ENCODE measurements at regions not wholly inside any gene's neighbourhood (a gene's known extent, or its start where the extent isn't known, plus 50 kb on each side); places are given as distances from the start of the nearest gene placed in this dataset.
"Not testable (repeated sequence)": the region's sequence is repeated elsewhere in the genome, so short reads cannot be mapped to it uniquely, and the experiment has no call there.

DNA sequence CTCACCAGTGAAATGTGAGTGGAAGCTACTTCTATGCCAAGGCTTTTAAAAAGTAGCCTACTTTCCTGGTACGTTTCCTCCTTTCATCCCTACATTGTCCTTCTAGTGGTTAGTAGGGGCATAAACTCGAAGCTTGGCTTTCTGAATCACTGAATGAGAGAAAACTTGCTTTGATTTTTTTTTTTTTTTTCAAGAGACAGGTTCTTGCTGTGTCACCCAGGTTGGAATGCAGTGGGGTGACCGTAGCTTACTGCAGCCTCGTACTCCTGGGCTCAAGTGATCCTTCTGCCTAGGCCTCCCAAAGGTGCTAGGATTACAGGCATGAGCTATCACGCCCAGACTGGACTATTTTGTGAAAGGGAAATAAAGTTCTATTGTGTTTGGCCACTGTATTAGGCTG, 89.1 kb upstream of the IGFBP7 start:
- DNase-seq = no peak

DNA sequence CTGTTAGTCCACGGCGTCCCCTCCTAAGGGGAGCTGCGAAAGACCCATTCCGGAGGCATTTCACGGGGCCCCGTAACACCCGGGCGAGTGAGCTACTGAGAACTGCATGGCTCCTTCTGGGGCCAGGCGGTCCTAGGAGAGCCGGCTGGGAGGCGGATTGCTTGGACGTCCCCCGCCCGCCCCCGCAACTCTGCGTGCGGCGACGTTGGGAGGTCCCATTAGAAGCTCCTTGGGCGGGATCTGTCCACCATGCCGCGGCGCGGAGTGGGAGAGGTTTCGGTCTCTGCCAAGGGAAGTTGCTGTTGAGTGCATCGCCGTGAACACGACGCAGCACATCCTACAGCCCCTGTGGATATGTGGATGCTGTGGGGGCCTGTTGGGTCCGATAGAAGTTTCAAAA, 85.4 kb upstream of the IGFBP7 start:
- DNase-seq = no peak

DNA sequence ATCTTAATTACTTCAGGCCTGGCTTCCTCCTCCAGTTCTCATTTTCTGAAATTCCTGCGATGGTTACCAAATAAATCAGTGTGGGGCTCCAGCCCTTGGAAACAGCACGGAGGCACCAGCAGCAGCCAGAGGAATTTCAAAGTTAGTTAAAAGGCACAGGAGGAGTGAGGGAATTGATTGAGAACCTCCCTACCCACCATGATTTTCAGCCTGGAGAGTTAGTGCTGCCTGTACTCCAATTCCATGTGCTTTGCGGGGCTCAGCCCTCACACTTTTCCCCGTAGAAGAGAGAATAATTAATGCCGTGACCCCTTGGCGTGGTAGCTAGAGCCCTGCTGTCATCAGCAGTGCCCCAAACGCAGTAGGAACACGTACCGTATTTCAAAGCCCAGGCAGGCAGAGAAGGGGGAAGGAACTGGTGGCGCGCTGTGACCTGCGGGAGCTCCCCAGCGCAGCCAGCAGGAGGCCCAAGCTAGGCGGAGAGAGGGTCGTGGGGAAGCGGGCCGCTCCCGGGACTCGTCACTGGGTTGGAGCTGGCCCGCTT, 84.0 kb upstream of the IGFBP7 start:
- DNase-seq = no peak

DNA sequence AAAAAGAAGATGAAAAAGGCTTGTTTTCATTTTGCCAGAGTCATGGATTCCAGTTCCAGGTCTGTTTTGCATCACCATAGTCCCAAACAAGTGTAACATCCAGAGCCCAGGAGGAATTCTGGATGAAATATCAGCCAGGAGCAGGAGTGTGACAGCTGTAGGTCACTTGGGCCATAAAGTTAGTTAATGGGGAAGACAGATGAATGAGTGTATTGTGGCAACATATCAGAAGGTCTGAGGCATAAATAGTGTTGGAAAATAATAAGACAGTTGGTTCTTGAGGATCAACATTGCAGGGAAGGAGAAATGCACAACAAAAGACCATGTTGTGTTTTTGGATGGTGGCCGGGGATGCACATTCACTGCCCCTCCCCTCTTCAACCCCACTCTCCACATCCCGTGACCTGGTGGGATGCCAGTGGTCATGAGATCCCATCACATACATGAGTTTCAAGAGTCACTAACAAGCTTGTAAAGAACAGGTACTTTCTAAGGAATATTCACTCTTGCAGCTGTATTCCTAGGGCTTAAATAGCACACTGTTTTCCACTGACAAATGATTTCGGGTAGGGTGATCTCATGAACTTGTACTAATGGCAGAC, 83.1 kb upstream of the IGFBP7 start:
- DNase-seq = no peak

DNA sequence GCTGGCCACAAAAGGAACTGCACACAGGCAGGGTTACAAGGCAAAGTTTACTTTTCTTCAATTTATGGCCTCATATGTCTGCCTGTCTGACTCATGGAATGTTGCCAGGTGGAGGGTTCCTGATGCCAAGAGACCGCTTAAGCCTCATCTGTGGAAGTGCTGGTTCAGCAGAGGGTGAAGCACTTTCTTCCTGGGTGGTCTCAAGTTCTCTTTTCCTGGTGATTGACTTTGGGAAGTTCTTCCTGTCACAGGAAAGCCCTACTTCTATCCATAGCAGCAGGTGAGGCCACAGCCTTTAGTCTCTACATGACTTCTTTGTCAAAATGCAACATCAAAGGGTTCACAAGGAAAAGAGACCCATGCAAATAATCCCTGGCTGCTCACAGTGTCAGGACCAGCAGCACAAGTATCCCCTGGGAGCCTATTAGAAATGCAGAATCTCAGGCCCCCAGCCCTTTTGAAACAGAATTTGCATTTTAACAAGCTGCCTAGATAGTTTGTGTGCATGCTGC, 81.4 kb upstream of the IGFBP7 start:
- no peak for DNase-seq

DNA sequence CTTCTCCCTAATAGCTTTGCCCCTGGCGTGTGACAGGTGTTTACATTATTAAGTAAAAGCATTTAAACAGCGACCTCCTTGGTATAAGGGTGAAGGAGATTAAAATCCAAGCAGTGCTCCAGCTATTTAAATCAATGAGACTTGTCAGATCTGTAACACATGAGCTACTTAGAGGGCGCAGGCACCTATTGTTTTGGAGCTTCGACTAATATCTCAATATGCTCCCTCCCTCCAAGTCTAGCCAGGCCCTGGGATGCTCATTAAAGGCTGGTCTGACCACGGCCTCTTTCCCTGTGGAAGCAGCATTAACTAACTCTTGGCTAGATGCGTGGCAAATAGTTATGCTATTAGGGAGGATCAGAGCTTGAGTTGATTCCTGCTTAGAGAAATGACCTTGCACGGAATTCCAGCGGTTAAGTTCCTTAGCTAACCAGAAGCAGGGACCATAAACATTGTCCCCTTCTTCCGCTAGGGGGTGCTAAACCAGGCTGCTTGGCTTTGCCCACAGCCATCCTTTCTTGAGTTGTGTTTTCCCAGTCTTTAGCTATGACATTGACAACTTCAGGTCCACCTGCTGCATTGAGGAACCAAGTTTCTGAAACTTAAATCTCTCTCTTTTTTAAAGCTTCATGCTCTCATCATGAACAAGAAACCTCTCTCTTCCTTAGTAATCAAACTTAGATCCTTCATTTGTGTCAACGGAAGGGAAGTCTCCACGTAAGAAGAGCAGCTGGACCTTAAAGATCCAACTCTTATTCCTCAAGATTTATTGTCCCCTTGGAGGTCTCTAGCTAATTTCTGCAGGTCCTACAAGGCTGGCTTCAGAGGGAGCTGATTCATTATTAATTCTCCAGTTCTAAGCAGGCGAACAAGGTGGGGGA, 80.7 kb upstream of the IGFBP7 start:
- DNase-seq = no peak

DNA sequence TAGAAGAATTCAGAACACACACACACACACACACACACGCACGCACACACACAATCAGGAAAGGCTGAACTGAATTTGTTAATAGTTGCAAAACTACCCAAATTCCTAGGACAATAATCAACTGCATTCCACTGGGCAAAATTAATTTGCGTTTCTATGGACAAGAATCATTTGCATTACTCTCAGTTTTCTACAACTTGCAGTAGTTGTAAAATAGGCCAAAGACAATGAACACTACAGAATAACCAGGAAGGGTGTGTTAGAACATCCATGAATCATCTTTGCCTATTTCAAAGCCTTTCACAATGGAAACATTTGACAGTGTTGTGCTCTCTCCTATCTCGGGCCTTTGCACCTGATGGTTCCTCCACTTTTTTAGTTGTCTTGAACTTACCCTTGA, 77.1 kb upstream of the IGFBP7 start:
- no peak for DNase-seq

DNA sequence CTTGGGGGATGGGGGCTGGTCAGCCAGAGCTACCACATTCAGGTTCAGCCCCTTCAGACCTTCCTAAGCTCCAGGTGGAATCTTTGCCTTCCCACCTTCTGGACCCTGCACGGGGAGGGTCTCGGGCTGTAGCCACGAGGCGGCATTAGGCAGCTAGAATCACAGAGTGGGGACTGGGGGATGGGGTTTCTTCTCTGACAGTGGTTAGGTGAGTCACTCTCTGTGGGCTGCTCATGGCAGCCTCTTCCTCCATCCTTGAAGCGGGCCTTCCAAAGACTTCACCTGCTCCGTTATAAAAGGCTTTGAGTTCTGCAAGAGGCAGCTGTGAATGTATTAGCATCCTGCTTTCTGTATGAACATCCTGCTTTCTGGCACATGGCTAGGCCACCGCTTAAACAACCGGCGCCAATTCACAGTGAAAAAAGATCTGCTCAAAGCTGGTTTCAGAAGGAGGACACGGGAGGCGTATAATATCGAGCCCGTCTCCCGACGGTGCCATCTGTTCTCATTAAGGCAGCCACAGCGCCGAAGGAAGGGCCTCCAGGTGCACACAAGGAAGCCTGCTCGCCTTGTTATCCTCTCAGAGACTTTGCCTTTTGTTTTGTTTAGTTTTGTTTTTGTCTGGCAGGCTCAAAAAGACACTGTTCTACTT, 74.3 kb upstream of the IGFBP7 start:
- no peak for DNase-seq

DNA sequence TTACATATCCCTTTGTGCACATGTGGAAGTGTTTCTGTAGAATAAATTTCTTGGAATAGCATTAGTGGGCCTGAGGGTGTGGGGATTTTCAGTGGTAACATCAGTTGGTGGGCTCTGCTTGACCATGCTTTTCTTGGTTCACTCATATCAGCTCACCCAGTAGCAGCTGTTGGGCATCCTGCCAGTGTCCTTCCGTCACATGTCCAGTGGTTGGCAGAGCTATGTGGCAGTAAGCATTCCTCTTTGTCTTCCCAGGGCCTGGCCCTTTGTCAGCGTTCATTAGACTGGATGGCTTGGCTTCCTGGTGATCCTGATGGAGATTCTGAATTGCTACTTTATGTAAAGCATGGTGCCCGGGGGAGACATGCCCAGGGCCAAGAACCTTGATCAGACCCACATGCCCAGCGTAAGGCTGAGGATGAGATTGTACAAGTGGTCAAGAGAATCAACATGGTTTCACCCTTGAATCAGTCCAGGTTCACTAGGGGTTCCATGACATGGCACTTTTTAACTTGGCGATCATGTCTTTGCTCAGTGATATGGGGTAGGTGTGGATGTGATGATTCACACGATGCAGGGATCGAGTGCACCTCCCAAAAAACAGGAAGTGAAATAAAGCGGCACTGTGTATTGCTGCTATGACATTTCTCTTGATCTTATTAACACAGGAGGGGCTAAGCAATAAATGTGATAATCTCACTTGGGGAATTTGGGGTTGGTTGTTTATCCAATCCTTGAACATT, 72.1 kb upstream of the IGFBP7 start:
- no peak for DNase-seq

DNA sequence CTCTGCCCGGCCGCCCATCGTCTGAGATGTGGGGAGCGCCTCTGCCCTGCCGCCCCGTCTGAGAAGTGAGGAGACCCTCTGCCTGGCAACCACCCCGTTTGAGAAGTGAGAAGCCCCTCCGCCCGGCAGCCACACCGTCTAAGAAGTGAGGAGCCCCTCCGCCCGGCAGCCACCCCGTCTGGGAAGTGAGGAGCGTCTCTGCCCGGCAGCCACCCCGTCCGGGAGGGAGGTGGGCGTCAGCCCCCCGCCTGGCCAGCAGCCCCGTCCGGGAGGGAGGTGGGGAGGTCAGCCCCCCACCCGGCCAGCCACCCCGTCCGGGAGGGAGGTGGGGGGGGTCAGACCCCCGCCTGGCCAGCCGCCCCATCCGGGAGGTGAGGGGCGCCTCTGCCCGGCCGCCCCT, 63.0 kb upstream of the IGFBP7 start:
- not testable (repeated sequence) for DNase-seq

DNA sequence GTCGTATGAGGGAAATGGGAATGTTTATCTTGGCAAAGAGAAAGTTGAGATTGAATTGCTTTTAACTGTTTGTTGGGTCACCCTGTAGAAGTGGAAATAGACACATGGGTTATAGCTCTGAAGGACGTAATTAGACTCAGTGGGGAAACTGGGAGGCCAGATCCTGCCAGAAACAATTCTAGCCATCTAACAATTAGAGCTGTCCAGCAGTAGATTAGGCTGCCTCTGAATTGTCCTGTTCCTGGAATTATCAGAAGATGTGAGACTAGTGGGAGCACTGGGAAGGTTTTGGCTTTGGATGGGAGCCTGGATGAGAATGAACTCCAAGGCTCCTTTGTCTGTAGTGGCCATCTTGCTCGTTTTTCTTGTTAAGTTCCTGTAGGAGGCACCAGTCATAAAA, 61.9 kb upstream of the IGFBP7 start:
- DNase-seq = no peak

DNA sequence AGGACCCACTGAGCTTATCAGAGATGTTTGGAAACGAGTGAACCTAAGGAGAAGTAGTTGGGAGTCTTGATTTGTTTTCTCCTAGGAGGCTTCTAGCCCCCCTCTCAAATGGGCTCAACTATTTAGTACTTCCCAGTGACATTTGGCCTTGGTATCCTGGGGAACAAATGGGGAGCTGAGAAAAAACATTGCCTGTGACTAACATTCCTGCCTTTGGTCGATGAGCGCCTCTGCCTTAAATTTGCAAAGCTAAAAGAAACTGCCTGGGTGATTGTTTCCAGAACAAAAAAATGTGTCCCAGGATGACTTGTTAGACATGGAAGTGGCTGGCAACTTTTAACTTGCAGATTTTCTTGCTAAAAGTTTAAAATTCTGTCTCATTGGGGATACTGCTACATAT, 58.8 kb upstream of the IGFBP7 start:
- no peak for DNase-seq

DNA sequence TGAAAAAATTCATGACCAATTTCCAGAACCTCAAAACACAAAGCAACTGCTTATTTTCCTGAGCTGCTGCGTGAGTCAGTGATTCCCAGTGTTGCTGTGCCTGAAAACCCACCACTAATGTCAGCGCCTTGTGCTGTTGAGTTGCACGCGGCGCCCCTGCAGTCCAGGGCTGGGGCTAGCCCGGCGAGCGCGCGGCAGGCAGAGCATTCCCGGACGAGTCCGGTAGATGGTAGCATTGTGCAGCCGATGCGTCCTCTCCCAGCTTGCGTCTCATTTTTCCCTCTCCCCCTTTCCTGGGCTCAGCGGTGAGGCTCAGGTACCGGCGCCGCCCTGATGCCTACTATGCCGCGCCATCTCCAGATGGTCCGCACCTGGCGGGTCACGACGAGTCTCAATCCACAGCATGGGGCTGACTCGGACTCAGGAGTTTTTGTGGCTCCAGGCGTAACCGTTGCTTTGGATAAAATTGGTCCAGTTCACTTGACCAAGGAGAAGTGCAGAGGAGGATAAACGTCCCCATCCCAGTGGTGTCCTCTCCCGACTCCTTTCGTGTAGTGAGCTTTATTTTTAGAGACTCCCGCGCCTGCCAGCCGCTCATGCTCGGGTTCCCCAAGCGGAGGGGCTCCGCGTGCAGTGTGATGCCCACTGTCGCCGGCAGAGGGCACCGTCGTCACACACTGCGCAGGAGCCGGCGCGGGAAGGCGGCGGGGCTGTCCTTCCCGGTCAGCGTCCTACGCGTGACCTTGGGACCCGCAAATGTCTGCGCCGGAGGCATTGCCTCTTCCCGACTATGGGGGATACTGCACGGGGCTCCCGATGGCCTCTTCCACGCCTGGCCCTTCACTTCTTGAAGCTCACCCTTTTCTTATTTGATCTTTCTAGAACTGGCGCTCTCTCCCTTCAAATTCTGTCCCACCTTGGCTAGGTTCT, 53.6 kb upstream of the IGFBP7 start:
- DNase-seq = peak; percentile 75

DNA sequence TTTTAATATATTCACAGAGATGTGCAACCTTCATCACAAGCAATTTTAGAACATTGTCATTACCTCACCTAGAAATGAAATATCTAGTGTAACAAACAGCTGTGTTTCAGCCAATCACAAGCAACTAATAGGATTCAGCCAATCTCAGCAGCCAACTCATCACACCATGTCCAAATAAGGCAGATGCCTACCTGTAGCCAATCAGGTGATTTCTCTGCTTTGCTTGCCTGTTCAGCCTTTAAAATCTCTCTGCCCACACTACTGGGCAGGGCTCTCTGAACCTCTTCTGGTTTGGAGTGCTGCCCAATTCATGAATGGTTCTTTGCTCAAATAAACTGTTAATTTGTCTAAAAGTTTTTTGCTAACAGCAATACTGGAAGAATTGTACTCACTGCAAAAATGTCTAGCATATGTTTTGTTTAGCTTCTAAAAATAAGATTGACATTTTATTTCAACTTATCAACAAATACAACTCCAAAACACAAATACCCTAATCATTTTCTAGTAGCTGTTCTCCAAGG, 52.4 kb upstream of the IGFBP7 start:
- DNase-seq = no peak
